22Rv1 (cell line): ENCODE measurements at regions not wholly inside any gene's neighbourhood (a gene's known extent, or its start where the extent isn't known, plus 50 kb on each side); places are given as distances from the start of the nearest gene placed in this dataset.

Experiments
- CTCF ChIP-seq: fragments of 450-650 bp; IDR thresholded peaks from 2 replicates; pipeline ENCODE4 v1.5.1; 2017; ENCODE audit warnings: mild to moderate bottlenecking
- ZFX ChIP-seq: fragments of 450-650 bp; IDR thresholded peaks from 2 replicates; pipeline ENCODE4 v1.6.1; 2017; ENCODE audit warnings: antibody characterized with exemption, borderline replicate concordance

- TF ChIP-seq CTCF (no peak), ZFX (no peak)
Observed at GRCh38 chr4:45530498-45530897, 593.4 kb downstream of the GABRG1 start.
